GM12873 (cell line): ENCODE measurements at regions not wholly inside any gene's neighbourhood (a gene's known extent, or its start where the extent isn't known, plus 50 kb on each side); places are given as distances from the start of the nearest gene placed in this dataset.

Source experiments
- CTCF ChIP-seq: IDR thresholded peaks from 2 replicates; pipeline ENCODE4 v1.5.1; 2012; ENCODE audit warnings: low read depth, mild to moderate bottlenecking, moderate library complexity, low read length, control low read depth; ENCODE audit not compliant: insufficient read depth; ENCODE audit errors: missing control alignments

GRCh38 chr7:119232091-119232490 is 1007.6 kb downstream of the ANKRD7 start:
- no peak for TF ChIP-seq CTCF

GRCh38 chr7:119233015-119233414 is 1008.5 kb downstream of the ANKRD7 start:
- TF ChIP-seq CTCF = no peak

GRCh38 chr7:119252962-119253361 is 1020.0 kb upstream of the KCND2 start:
- no peak for TF ChIP-seq CTCF

- TF ChIP-seq CTCF = no peak
Observed at GRCh38 chr7:119254742-119255141, 1018.2 kb upstream of the KCND2 start.

- TF ChIP-seq CTCF = no peak
Observed at GRCh38 chr7:119256001-119256400, 1017.0 kb upstream of the KCND2 start.

- no peak for TF ChIP-seq CTCF
Observed at GRCh38 chr7:119256446-119257131, 1016.4 kb upstream of the KCND2 start.

GRCh38 chr7:119270045-119270464 is 1002.9 kb upstream of the KCND2 start:
- peak; percentile 90 for TF ChIP-seq CTCF
